ENCODE measurements at regions not wholly inside any gene's neighbourhood (a gene's known extent, or its start where the extent isn't known, plus 50 kb on each side); places are given as distances from the start of the nearest gene placed in this dataset.

DNA sequence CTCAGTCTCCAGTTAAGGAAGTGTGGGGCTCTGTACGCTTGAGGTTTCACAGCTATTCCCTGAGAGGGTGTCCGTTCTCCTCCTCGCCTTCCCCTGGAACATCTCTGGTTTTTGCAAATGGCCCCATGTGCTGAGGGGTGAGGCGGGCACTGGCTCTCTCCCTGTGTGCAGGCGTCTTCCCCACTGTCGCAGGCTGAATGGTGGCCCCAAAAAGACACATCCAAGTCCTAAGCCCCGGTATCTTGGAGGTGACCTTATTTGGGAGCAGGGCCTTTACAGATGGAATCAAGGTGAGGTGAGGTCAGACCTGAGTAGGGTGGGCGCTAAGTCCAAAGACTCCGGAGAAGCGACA, 98.0 kb upstream of the TMPRSS2 start:
- no peak for TF ChIP-seq CTCF (IDR thresholded peaks at IDR 0.05)
- TF ChIP-seq POLR2A (IDR thresholded peaks at IDR 0.05) = no peak

Measured in thyroid gland (tissue), 4 donors.